Globus pallidus (tissue), 1 donor: ENCODE measurements at regions not wholly inside any gene's neighbourhood (a gene's known extent, or its start where the extent isn't known, plus 50 kb on each side); places are given as distances from the start of the nearest gene placed in this dataset.

ENCODE experiments used
- DNase-seq: peaks from one replicate; pipeline ENCODE4 v3.0.0-alpha.2; 2015; ENCODE audit warnings: low spot score

GRCh38 chr4:36961420-36961819 lies 283.1 kb upstream of the NWD2 start:
- DNase-seq = no peak

- no peak for DNase-seq
These were observed 277.6 kb upstream of the NWD2 start for GRCh38 chr4:36966756-36967460.

DNA sequence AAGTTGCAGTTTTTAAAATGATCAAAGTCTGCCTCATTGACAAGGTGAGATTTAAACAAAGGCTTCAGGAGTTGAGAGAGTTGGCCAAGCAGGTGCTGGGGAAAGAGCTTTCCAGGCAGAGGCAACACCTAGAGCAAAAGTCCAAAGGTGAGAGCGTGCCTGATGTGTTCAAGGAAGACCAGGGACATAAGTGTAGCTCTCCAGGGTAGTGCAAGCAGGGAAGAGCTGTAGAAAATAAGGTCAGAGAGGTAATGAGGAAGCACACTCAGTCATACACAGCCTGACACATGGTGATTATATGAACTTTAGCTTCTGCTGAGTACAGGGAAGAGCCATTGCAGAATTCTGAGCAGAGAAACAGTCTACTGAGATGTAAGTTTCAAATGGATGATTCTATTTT lies 265.0 kb upstream of the NWD2 start:
- no peak for DNase-seq

DNA sequence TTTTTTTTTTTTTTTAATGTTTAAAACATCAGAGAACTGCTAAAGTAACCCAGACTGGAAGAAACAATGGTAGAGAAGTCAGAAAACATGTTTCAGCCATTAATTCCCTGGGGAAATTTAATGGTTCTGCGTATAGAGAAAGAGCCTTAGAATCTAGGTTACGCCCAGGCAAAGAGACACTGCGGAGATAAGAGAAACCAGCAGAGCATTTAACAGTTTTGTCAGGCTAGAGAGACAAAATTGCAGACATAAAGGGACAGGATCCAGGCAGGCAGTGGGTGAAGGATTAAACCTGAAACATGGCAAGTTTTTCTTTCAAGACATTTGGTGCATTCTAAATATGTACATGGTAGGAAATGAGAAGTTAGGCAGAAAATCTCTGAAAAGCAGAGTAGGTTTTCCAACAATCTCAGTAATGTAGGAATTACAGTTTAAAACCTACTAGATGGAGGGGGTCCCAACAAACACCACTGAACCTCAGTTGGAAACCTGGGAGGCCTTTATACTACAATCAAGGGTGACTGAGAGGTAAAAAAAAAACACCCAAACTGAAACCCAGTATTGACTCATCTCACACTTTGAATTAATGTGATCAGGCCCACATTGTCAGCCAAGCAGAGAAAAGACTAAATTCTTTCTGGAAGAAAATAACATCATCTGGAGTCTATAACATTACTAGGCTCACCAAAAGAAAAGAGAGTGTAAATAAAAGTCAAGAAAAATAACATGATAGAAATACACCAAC lies 254.2 kb upstream of the NWD2 start:
- DNase-seq = no peak

DNA sequence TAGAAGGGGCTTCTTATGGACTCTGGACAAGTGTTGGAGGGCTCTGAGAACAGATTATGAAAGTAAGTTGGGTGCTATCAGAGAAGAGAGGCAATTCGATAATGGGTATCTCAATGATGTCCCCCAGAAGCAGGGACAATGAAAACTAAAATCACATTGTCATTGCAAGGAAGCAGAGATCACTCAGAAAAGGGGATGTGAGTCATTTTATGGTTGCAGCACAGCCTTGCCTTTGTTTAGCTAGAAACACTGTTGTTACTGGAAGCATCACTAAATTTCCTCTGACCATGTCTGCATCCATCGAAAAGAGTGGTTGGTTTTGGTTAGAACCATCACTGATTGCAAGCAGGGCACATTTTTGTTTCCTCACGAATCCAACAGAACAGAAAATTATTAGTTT lies 246.8 kb upstream of the NWD2 start:
- DNase-seq = no peak

DNA sequence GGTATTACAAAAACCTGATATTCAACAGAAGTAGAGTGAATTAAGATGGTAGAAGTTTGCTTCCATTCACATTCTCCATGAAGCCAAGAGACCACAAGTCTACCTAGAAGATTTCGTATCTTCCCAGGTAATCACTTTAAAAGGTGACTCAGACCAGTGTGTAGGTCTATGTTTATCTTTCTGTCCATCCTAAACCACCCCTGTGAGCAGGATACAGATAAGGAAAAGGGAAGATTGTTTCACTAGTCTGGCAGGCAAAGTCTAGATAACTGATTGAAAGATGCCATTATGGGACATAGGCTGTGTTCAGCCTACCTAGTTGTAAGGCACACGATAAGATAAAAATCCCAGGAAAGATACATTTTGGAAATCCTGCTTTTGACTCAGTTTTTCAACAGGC lies 244.3 kb upstream of the NWD2 start:
- no peak for DNase-seq

GRCh38 chr4:37001688-37002436 lies 242.7 kb upstream of the NWD2 start:
- no peak for DNase-seq

- DNase-seq = no peak
These were observed 241.9 kb upstream of the NWD2 start for GRCh38 chr4:37002625-37003024.

DNA sequence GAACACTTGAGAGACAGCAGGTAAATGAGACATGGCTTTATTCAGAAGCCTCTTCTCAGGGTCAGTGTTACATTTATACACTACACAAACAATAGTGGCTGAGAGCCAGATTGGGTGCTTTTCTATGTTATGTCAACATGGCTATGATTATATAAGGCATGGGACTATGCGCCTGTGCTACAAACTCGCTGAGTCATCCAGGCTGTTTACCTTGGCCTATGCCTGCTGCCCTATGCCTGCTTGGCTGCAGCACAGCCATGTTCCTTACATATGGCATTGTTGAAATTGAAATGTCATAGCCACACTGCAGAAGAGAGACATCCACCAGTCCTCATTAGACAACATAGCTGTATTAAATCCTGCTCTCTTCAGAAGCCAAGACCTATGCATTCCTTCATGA lies 236.3 kb upstream of the NWD2 start:
- DNase-seq = no peak

DNA sequence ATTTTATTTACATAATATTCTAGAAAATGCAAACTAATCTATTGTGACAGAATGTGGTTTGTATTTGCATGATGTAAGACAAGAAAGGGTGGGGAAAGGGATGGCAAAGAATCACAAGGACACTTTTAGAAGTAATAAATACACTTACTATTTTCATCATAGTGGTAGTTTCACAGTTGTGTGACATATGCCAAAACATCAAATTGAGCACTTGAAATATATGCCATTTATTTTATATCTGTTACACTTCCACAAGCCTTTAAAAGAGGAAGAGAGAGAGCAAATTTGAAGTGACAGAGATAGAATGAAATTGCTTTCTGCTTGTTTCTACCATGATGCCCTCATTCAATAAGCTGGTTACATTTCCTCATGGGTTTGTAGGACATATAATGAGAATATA lies 230.0 kb upstream of the NWD2 start:
- DNase-seq = no peak

- DNase-seq = no peak
These were observed 229.2 kb upstream of the NWD2 start for GRCh38 chr4:37015391-37015790.

DNA sequence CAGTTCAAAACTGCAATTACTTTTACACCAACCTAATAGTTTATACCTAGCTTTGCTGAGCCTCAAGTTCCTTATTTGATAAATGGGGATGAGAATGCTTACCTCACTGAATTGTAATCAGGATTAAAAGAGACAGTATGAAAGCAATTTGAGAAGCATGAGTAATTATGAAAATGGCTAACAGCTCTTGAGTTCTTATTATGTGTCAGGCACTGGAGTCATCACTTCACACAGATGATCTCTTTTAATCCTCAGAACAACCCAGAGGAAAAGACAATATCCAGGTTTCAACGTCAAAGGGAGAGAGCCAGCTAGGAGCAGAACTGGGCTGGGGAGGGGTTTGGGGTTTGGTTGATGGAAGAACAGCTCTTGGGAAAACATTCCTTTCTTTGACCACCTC lies 221.0 kb upstream of the NWD2 start:
- no peak for DNase-seq

DNA sequence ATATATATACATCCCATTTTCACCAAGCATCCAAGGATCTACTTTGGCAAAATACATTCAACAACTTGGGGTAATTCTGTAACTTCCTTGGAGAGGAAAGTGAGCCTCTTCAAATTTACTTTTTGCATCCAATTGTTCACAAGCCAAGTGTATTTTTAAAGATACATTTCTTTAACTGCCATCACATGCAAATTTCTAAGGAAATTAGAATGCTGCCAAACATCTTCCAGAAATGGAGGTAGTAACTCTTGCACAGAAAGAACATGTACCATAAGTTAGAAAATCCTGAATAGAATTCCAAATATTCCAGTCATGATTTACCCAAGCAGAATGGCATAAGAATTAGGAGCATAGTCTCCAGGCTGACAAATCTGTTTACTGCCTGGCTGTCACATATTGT lies 220.5 kb upstream of the NWD2 start:
- DNase-seq = no peak

DNA sequence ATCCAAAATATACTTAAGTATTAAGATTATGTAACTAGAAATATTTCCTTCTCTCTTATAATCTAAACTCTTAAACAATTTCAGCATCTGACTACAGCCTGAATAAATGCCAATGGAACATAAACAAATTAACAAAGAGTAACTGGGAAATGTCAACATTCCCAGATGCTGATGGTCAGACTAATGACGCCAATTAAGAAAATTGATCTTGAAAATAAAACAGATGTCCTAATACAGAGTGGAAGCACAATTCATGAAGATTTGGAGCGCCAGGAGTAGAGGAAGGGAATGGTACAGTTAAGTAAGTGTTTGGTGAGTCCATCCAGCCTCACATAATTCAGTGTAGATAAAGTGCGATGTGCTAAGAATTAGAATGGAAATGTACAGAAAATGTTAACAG lies 203.7 kb upstream of the NWD2 start:
- no peak for DNase-seq

- no peak for DNase-seq
These were observed 201.2 kb upstream of the NWD2 start for GRCh38 chr4:37043342-37043741.

DNA sequence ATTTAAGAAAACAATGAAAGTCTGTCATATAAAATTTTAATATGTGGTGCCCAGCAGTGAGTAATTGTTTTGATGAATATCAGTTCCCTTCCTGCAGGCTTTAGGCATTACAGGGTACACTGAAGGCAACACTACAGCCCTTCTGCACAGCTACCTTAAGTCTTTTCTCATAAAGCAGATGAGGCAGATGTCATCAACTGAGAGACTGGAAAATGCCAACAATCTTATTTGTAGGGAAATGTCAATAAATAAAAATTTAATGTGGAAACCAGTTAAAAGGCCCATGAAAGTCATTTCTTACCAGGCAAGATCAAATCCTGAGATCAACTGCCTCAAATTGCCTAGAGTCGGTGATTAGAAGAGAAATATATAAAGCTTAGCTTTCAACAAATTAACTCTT lies 193.4 kb upstream of the NWD2 start:
- DNase-seq = no peak

DNA sequence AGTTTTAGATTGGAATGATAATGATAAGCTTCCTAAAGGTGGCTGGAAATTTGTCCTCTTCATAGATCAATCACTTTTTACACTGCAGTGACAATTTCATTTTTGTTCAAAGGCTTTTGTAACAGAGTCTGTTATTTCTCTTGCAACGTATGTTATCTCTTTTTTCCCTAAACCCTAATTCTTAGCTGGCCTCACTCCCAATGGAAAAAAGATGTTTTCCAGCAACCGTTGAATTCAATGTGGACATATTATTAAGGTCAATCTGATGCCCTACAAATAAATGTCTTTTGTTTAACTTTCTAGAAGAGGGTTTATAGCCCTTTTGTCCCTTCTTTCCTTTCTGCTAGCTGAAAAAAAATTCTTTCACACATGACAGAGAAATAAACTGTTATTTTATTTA lies 192.7 kb upstream of the NWD2 start:
- DNase-seq = no peak

- peak; percentile 3 for DNase-seq
These were observed 189.9 kb upstream of the NWD2 start for GRCh38 chr4:37054531-37055077.

GRCh38 chr4:37058826-37059225 lies 185.7 kb upstream of the NWD2 start:
- no peak for DNase-seq

DNA sequence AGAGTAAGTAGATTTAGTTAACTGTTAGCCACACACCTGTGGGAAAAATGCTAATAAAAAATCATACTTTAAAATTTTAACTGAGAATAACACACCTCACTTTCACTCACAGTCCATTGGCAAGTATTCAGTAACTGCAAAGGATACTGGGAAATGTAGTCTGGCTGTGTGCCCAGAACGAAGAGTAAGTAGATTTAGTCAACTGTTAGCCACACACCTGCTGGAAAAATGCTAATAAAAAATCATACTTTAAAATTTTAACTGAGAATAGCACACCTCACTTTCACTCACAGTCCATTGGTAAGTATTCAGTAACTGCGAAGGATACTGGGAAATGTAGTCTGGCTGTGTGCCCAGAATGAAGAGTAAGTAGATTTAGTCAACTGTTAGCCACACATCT lies 178.4 kb upstream of the NWD2 start:
- DNase-seq = no peak

- DNase-seq = no peak
These were observed 176.0 kb upstream of the NWD2 start for GRCh38 chr4:37068580-37068979.

DNA sequence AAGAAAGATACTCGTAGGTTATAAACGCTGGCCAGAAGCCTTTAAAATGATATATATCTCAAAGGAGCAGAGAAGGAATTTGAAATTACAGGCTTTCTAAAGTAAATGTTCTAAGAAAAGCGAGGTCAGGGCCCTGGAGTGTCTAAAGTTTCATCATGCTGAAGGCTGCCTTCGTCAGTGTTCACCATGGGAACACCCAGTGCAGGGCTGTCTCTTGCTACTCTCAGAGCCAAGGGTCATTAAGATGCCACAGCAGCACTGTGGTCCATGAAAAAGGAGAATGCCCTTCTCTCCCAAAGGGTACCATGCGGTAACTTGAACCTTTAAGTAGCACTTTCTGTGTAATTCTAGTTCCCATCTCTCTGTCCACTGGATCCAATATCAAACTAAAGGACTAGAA lies 174.5 kb upstream of the NWD2 start:
- no peak for DNase-seq

GRCh38 chr4:37071576-37071975 lies 173.0 kb upstream of the NWD2 start:
- DNase-seq = no peak
